ENCODE measurements at regions not wholly inside any gene's neighbourhood (a gene's known extent, or its start where the extent isn't known, plus 50 kb on each side); places are given as distances from the start of the nearest gene placed in this dataset.

DNA sequence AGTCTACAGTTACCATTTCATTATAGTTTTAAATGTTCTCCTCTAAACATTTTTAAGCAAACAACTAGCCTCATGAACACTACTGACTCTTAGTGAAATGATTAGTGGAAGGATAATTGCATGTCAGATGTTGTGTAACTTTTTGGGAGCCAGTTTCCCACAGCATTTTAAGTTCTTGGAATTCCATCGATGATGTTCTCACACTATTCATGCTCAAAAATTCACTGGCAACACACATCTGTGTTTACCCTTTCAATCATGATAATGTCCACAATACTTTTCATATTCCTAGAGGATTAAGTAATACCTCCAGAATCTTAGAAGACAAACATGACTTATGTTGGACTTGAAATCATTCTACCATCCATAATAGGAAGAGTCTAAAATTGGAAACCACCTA, 678.1 kb upstream of the ID4 start:
- intact Hi-C loops (cut with DNase I, micrococcal nuclease), result no loop called here
- Histone ChIP-seq H3K4me1 (ENCODE audit: insufficient read depth, low read length) (no peaks in the 10 kb centered on the region), H3K27me3 (ENCODE audit: control insufficient read depth in 1 of 2, insufficient read depth in 2 of 2, low read length in 2 of 2) (no peaks in the 10 kb centered on the region), H3K36me3 (ENCODE audit: insufficient read depth, low read length) (no peaks in the 10 kb centered on the region), H3K27ac (ENCODE audit: low read depth in 1 of 2, low read length in 2 of 2) (no peak overlapping the region), H3K4me3 (ENCODE audit: low read length) (no peak overlapping the region), H3K9me3 (ENCODE audit: control insufficient read depth in 1 of 2, insufficient read depth in 1 of 2, low read length in 2 of 2) (peaks cover 0 to 5% of the 10 kb centered on the region in 2 experiments)
- Mint-ChIP-seq H3K27ac (no peak overlapping the region), H3K4me3 (no peak overlapping the region), H3K27me3 (no peaks in the 10 kb centered on the region), H3K9me3 (peaks cover 4% of the 10 kb centered on the region), H3K36me3 (ENCODE audit: low read depth) (no peaks in the 10 kb centered on the region), H3K4me1 (ENCODE audit: low read depth) (no peaks in the 10 kb centered on the region)
- DNase-seq (no peak), ATAC-seq (ENCODE audit: poor library complexity) (no peak)
- POLR2A ChIA-PET, result no interaction called here
- TF ChIP-seq, protein P1, sequence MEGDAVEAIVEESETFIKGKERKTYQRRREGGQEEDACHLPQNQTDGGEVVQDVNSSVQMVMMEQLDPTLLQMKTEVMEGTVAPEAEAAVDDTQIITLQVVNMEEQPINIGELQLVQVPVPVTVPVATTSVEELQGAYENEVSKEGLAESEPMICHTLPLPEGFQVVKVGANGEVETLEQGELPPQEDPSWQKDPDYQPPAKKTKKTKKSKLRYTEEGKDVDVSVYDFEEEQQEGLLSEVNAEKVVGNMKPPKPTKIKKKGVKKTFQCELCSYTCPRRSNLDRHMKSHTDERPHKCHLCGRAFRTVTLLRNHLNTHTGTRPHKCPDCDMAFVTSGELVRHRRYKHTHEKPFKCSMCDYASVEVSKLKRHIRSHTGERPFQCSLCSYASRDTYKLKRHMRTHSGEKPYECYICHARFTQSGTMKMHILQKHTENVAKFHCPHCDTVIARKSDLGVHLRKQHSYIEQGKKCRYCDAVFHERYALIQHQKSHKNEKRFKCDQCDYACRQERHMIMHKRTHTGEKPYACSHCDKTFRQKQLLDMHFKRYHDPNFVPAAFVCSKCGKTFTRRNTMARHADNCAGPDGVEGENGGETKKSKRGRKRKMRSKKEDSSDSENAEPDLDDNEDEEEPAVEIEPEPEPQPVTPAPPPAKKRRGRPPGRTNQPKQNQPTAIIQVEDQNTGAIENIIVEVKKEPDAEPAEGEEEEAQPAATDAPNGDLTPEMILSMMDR (IDR thresholded peaks at IDR 0.05), result no peak
- CTCF ChIA-PET, result no interaction called here

DNA sequence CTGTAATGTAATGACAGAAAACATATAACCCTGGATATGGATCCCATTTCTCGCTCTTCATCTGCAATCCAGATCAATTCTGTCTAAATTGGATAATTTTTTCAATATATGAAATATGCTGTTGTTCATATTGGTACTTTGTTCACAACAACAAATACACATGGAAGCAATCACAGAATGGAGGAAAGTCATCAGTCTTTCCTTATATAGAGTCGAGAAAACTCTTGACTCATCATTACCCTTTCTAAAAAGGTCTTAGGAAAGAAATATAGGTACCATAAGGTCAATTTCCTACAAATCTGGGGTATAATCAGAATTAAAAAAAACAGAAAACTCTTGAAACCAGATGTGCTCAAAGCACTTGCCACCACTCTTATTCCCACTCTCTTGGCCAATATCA, 677.6 kb upstream of the ID4 start:
- H3K9me3 ChIP-seq (ENCODE audit: control insufficient read depth in 1 of 2, insufficient read depth in 1 of 2, low read length in 2 of 2), result peaks cover 0 to 5% of the 10 kb centered on the region in 2 experiments
- no peak overlapping the region for H3K27ac ChIP-seq (ENCODE audit: low read depth in 1 of 2, low read length in 2 of 2)
- intact Hi-C loops (cut with DNase I, micrococcal nuclease), result no loop called here
- Mint-ChIP-seq H3K4me3 (no peak overlapping the region), H3K27ac (no peak overlapping the region), H3K4me1 (ENCODE audit: low read depth) (no peaks in the 10 kb centered on the region), H3K36me3 (ENCODE audit: low read depth) (no peaks in the 10 kb centered on the region), H3K9me3 (peaks cover 4% of the 10 kb centered on the region), H3K27me3 (no peaks in the 10 kb centered on the region)
- H3K27me3 ChIP-seq (ENCODE audit: control insufficient read depth in 1 of 2, insufficient read depth in 2 of 2, low read length in 2 of 2), result no peaks in the 10 kb centered on the region
- ATAC-seq (ENCODE audit: poor library complexity) (no peak), DNase-seq (no peak)
- no peaks in the 10 kb centered on the region for H3K36me3 ChIP-seq (ENCODE audit: insufficient read depth, low read length)
- TF ChIP-seq, protein P1 (IDR thresholded peaks at IDR 0.05), result no peak
- ChIA-PET POLR2A (no interaction called here), CTCF (no interaction called here)
- no peaks in the 10 kb centered on the region for H3K4me1 ChIP-seq (ENCODE audit: insufficient read depth, low read length)
- no peak overlapping the region for H3K4me3 ChIP-seq (ENCODE audit: low read length)

DNA sequence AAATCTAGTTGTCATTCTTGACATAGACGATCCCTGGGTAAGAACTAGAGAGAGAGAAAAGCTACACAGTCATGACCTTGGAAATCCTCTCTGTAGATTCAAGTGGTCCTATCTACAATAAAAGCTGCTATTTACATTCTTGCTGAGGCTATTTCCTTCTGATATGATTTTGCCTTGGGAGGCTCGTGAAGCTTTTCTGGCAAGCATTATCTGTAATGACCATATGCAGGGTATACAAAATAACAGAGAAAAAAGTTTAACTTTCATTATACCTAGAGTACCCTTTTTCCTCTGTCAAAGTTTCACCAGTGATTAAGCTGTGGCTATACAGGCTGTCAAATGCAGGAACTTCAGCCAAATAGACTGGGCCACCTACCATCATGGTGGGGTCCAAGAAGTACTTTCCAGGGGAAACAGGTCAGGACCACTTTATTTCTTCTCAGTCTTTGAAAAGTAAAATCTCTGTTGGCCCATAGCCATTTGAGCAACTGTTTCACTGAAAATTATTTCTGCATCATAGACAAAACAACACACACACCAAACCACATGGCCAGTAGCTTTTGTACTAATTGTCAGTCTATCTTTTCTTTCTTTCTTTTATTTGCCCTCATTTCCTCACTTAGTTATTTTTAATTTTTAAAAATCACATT, 677.0 kb upstream of the ID4 start:
- H3K4me3 ChIP-seq (ENCODE audit: low read length), result no peak overlapping the region
- no peak overlapping the region for H3K27ac ChIP-seq (ENCODE audit: low read depth in 1 of 2, low read length in 2 of 2)
- POLR2A ChIA-PET, result no interaction called here
- CTCF ChIA-PET, result no interaction called here
- no peaks in the 10 kb centered on the region for H3K36me3 Mint-ChIP-seq (ENCODE audit: low read depth)
- H3K36me3 ChIP-seq (ENCODE audit: insufficient read depth, low read length), result no peaks in the 10 kb centered on the region
- ATAC-seq (ENCODE audit: poor library complexity) (no peak), DNase-seq (no peak)
- no peak overlapping the region for H3K27ac Mint-ChIP-seq
- peaks cover 0 to 5% of the 10 kb centered on the region in 2 experiments for H3K9me3 ChIP-seq (ENCODE audit: control insufficient read depth in 1 of 2, insufficient read depth in 1 of 2, low read length in 2 of 2)
- H3K27me3 ChIP-seq (ENCODE audit: control insufficient read depth in 1 of 2, insufficient read depth in 2 of 2, low read length in 2 of 2), result no peaks in the 10 kb centered on the region
- H3K4me1 Mint-ChIP-seq (ENCODE audit: low read depth), result no peaks in the 10 kb centered on the region
- TF ChIP-seq, protein P1 (IDR thresholded peaks at IDR 0.05), result no peak
- no peak overlapping the region for H3K4me3 Mint-ChIP-seq
- intact Hi-C loops (cut with DNase I, micrococcal nuclease), result no loop called here
- peaks cover 4% of the 10 kb centered on the region for H3K9me3 Mint-ChIP-seq
- H3K27me3 Mint-ChIP-seq, result no peaks in the 10 kb centered on the region
- no peaks in the 10 kb centered on the region for H3K4me1 ChIP-seq (ENCODE audit: insufficient read depth, low read length)

Data from CD4-positive, alpha-beta T cell (primary cell).